Neural cell (in vitro differentiated cells): ENCODE measurements at regions not wholly inside any gene's neighbourhood (a gene's known extent, or its start where the extent isn't known, plus 50 kb on each side); places are given as distances from the start of the nearest gene placed in this dataset.

Source experiments
- CTCF ChIP-seq: fragments of 450-650 bp; IDR thresholded peaks from 2 replicates; pipeline ENCODE4 v1.5.1; 2014; ENCODE audit warnings: antibody characterized with exemption, mild to moderate bottlenecking, moderate library complexity; ENCODE audit not compliant: poor library complexity, severe bottlenecking
- EP300 ChIP-seq: fragments of 450-650 bp; conservative IDR thresholded peaks from 2 replicates; pipeline ENCODE4 v1.6.1; 2014; ENCODE audit warnings: antibody characterized with exemption, mild to moderate bottlenecking, moderate library complexity; ENCODE audit not compliant: poor library complexity, severe bottlenecking
- EZH2 ChIP-seq: fragments of 200-600, 300-800 bp; shearing (Covaris generic), sonication (generic); IDR thresholded peaks from 2 replicates; pipeline ENCODE4 v1.6.1; 2014; ENCODE audit warnings: antibody characterized with exemption, low read length, borderline replicate concordance, mild to moderate bottlenecking; ENCODE audit not compliant: insufficient read depth, poor library complexity, severe bottlenecking
- POLR2AphosphoS5 ChIP-seq: IDR thresholded peaks from 2 replicates; pipeline ENCODE4 v1.6.1; 2012
- RAD21 ChIP-seq: fragments of 450-650 bp; conservative IDR thresholded peaks from 2 replicates; pipeline ENCODE4 v1.6.1; 2014; ENCODE audit warnings: antibody characterized with exemption, mild to moderate bottlenecking, moderate library complexity
- REST ChIP-seq: IDR thresholded peaks from 2 replicates; pipeline ENCODE4 v1.6.1; 2012; ENCODE audit warnings: borderline replicate concordance
- SMC3 ChIP-seq: fragments of 450-650 bp; conservative IDR thresholded peaks from 2 replicates; pipeline ENCODE4 v1.6.1; 2014; ENCODE audit warnings: antibody characterized with exemption, mild to moderate bottlenecking, moderate library complexity; ENCODE audit not compliant: poor library complexity
- TAF1 ChIP-seq: IDR thresholded peaks from 2 replicates; pipeline ENCODE4 v1.6.1; 2012; ENCODE audit warnings: low read depth

GRCh38 chr2:238646803-238647202 lies 201.1 kb upstream of the TWIST2 start:
- TF ChIP-seq EP300 (no peak), CTCF (no peak), POLR2AphosphoS5 (no peak), RAD21 (no peak), REST (no peak), TAF1 (no peak), EZH2 (no peak), SMC3 (no peak)
